ENCODE measurements at regions not wholly inside any gene's neighbourhood (a gene's known extent, or its start where the extent isn't known, plus 50 kb on each side); places are given as distances from the start of the nearest gene placed in this dataset.
A peak's percentile ranks its signal among the peaks of the same experiment; 100 is the strongest.

- TF ChIP-seq E2F1 (CRISPR knock-in tag; IDR thresholded peaks at IDR 0.05) = no peak
- TF ChIP-seq, protein P1, sequence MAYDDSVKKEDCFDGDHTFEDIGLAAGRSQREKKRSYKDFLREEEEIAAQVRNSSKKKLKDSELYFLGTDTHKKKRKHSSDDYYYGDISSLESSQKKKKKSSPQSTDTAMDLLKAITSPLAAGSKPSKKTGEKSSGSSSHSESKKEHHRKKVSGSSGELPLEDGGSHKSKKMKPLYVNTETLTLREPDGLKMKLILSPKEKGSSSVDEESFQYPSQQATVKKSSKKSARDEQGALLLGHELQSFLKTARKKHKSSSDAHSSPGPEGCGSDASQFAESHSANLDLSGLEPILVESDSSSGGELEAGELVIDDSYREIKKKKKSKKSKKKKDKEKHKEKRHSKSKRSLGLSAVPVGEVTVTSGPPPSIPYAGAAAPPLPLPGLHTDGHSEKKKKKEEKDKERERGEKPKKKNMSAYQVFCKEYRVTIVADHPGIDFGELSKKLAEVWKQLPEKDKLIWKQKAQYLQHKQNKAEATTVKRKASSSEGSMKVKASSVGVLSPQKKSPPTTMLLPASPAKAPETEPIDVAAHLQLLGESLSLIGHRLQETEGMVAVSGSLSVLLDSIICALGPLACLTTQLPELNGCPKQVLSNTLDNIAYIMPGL (CRISPR knock-in tag; IDR thresholded peaks at IDR 0.05) = peak; percentile 100
- no peak for TF ChIP-seq E2F4 (CRISPR knock-in tag; IDR thresholded peaks at IDR 0.05; ENCODE audit: borderline replicate concordance, low read depth)
- TF ChIP-seq NFATC4 (CRISPR knock-in tag; IDR thresholded peaks at IDR 0.05) = no peak
- TF ChIP-seq FOXP1 (CRISPR knock-in tag; IDR thresholded peaks at IDR 0.05; ENCODE audit: borderline replicate concordance) = peak; percentile 78
- TF ChIP-seq SOX15 (CRISPR knock-in tag; IDR thresholded peaks at IDR 0.05) = no peak
- TF ChIP-seq ZNF317 (CRISPR knock-in tag; IDR thresholded peaks at IDR 0.05; ENCODE audit: borderline replicate concordance, low read depth) = no peak
- TF ChIP-seq GRHL2 (CRISPR knock-in tag; IDR thresholded peaks at IDR 0.05; ENCODE audit: insufficient replicate concordance, severe bottlenecking) = no peak
- no peak; the same call in 1 of the 2 replicates for TF ChIP-seq TEAD1 (CRISPR knock-in tag; IDR thresholded peaks at IDR 0.05)
- TF ChIP-seq GABPB1 (CRISPR knock-in tag; IDR thresholded peaks at IDR 0.05) = 0 out of 2 replicates have a peak, but pooled peaks have one; percentile 31
- TF ChIP-seq SMAD3 (CRISPR knock-in tag; IDR thresholded peaks at IDR 0.05; ENCODE audit: borderline replicate concordance) = no peak; the same call in 1 of the 2 replicates
- TF ChIP-seq, protein P2, sequence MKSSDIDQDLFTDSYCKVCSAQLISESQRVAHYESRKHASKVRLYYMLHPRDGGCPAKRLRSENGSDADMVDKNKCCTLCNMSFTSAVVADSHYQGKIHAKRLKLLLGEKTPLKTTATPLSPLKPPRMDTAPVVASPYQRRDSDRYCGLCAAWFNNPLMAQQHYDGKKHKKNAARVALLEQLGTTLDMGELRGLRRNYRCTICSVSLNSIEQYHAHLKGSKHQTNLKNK (CRISPR knock-in tag; IDR thresholded peaks at IDR 0.05) = no peak
- TF ChIP-seq JUN (CRISPR knock-in tag; IDR thresholded peaks at IDR 0.05) = no peak
- no peak for TF ChIP-seq CREM (CRISPR knock-in tag; IDR thresholded peaks at IDR 0.05)
- no peak for TF ChIP-seq NR3C1 (CRISPR knock-in tag; conservative IDR thresholded peaks at IDR 0.05; ENCODE audit: low read depth)
- TF ChIP-seq ZNF512 (CRISPR knock-in tag; IDR thresholded peaks at IDR 0.05; ENCODE audit: borderline replicate concordance) = no peak
- TF ChIP-seq ATF1 (CRISPR knock-in tag; IDR thresholded peaks at IDR 0.05) = no peak
- no peak for TF ChIP-seq ZNF263 (CRISPR knock-in tag; IDR thresholded peaks at IDR 0.05; ENCODE audit: low read depth)
- no peak for TF ChIP-seq MLX (CRISPR knock-in tag; IDR thresholded peaks at IDR 0.05)
- no peak for TF ChIP-seq AFF4 (CRISPR knock-in tag; IDR thresholded peaks at IDR 0.05; ENCODE audit: borderline replicate concordance)
- TF ChIP-seq, protein P3, sequence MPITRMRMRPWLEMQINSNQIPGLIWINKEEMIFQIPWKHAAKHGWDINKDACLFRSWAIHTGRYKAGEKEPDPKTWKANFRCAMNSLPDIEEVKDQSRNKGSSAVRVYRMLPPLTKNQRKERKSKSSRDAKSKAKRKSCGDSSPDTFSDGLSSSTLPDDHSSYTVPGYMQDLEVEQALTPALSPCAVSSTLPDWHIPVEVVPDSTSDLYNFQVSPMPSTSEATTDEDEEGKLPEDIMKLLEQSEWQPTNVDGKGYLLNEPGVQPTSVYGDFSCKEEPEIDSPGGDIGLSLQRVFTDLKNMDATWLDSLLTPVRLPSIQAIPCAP (CRISPR knock-in tag; IDR thresholded peaks at IDR 0.05) = no peak
- no peak for TF ChIP-seq RELA (CRISPR knock-in tag; IDR thresholded peaks at IDR 0.05; ENCODE audit: borderline replicate concordance)
- TF ChIP-seq AR (CRISPR knock-in tag; IDR thresholded peaks at IDR 0.05) = 0 out of 2 replicates have a peak, but pooled peaks have one; percentile 31
Measured at GRCh38 chr6:28838634-28839442, 84.9 kb downstream of the TRIM27 start (continued).

Data from WTC11 (cell line).